ENCODE measurements at regions not wholly inside any gene's neighbourhood (a gene's known extent, or its start where the extent isn't known, plus 50 kb on each side); places are given as distances from the start of the nearest gene placed in this dataset.

DNA sequence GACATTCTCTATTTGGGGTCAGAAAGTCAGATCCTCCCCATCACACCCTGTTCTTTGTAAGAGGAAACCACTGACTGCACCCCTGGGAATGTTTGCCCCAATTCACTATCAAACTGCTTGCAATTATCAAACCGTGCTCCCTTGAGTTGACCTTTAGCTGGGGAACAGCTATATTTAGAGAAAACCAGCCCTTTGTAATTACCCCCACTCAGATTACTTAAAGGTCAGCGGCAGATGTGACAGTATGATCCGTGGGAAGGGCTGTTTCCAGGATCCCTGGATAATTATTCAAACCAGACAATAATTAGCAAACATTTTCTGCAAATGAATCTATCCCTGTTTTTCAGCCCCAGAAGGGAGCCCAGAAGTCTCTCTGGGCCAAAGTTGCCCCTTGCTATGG is 242.7 kb downstream of the RRAGC start:
- TF ChIP-seq, protein P1, sequence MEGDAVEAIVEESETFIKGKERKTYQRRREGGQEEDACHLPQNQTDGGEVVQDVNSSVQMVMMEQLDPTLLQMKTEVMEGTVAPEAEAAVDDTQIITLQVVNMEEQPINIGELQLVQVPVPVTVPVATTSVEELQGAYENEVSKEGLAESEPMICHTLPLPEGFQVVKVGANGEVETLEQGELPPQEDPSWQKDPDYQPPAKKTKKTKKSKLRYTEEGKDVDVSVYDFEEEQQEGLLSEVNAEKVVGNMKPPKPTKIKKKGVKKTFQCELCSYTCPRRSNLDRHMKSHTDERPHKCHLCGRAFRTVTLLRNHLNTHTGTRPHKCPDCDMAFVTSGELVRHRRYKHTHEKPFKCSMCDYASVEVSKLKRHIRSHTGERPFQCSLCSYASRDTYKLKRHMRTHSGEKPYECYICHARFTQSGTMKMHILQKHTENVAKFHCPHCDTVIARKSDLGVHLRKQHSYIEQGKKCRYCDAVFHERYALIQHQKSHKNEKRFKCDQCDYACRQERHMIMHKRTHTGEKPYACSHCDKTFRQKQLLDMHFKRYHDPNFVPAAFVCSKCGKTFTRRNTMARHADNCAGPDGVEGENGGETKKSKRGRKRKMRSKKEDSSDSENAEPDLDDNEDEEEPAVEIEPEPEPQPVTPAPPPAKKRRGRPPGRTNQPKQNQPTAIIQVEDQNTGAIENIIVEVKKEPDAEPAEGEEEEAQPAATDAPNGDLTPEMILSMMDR (IDR thresholded peaks at IDR 0.05): no peak
- no peak for TF ChIP-seq EZH2 (IDR thresholded peaks at IDR 0.05)
